GM12874 (cell line): ENCODE measurements at regions not wholly inside any gene's neighbourhood (a gene's known extent, or its start where the extent isn't known, plus 50 kb on each side); places are given as distances from the start of the nearest gene placed in this dataset.

Experiments used
- TF ChIP-seq, protein P1 (sequence below): IDR thresholded peaks from 2 replicates; pipeline ENCODE4 v1.5.1; 2011; ENCODE audit warnings: low read depth, mild to moderate bottlenecking, control low read depth, low read length, moderate library complexity; ENCODE audit not compliant: insufficient read depth

DNA sequence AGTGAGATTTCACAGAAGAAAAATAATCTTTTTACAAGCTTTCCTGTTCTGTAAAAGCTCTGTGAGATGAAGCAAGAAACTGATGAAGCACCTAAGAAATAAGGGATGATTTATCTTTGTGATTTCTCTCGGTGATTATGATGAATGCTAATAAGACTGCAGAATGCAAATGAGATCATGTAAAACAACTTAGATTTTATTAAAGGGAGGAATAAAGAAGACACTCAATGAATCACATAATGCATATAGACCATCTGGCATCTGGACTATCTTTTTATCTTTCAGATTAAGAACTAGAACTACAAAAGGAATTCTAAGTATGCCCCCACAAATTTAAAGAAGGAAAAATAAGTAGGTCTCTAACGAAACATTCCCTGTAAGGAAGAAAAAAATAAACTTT is 361.5 kb upstream of the OPRM1 start:
- TF ChIP-seq, protein P1, sequence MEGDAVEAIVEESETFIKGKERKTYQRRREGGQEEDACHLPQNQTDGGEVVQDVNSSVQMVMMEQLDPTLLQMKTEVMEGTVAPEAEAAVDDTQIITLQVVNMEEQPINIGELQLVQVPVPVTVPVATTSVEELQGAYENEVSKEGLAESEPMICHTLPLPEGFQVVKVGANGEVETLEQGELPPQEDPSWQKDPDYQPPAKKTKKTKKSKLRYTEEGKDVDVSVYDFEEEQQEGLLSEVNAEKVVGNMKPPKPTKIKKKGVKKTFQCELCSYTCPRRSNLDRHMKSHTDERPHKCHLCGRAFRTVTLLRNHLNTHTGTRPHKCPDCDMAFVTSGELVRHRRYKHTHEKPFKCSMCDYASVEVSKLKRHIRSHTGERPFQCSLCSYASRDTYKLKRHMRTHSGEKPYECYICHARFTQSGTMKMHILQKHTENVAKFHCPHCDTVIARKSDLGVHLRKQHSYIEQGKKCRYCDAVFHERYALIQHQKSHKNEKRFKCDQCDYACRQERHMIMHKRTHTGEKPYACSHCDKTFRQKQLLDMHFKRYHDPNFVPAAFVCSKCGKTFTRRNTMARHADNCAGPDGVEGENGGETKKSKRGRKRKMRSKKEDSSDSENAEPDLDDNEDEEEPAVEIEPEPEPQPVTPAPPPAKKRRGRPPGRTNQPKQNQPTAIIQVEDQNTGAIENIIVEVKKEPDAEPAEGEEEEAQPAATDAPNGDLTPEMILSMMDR, result no peak

DNA sequence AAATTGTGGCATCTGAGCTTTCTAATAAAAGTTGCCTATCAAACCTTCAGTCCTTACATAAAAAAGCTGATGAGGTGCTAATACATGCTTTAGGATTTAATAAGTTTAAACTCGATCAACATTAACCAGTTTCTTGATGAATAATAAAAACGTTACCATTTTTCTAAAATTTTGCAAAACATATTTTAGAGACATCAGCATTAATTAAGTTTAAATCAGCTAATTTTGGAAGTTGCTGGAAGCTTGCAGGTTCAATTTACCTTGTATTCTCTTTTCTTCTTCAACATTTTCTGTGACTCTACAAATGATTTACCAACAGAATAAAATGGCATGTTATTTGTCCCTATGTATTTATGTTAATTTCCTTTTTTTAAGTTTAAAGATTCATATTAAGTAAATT is 365.3 kb upstream of the OPRM1 start:
- TF ChIP-seq, protein P1, result no peak

DNA sequence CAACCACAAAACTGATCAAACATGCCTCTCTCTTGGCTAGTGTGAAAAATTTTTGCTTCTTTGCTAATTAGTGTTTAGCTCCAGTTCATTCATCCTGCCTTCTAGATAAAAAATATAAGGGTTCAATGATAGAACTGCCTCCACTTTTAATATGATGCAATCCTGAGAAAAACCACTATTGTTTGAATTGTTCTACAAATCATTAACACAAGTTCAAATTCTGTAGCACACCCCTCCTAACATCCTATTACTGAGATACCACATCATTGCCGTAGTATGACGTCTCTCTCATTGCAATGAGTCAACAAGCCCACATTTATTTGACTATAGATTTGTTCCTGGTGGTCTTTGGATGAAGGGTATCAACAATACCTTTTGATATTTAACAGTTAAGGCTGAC is 365.8 kb upstream of the OPRM1 start:
- TF ChIP-seq, protein P1, result no peak

- TF ChIP-seq, protein P1, result no peak
Observed at GRCh38 chr6:153670403-153671026, 368.5 kb upstream of the OPRM1 start.

- TF ChIP-seq, protein P1, result no peak
Observed at GRCh38 chr6:153668758-153669157, 370.3 kb upstream of the OPRM1 start.

DNA sequence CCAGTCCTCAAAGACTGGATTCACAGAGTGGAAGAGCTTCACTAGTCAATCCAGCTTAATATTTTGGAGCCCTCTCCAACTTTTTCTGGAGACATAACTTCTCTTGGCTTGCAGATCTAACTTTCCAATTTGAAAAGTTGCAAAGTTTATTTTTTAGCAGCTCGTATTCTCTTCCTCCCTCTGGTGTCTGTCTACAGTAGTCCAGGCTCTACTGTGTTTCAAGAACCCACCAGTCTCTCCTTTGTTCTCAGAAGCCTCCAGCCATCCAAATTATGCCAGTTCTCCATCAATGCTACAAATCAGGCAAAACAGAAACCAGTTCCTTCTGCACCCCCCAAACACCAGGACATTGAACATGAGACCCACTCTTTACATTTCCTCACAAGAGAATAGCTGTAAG is 376.1 kb upstream of the OPRM1 start:
- TF ChIP-seq, protein P1, result no peak

GRCh38 chr6:153645326-153645725 is 393.7 kb upstream of the OPRM1 start:
- TF ChIP-seq, protein P1, result no peak
